SIG-M5 (cell line): ENCODE measurements at regions not wholly inside any gene's neighbourhood (a gene's known extent, or its start where the extent isn't known, plus 50 kb on each side); places are given as distances from the start of the nearest gene placed in this dataset.

Experiments used
- DNase-seq: peaks from one replicate; lab custom pipeline; 2025; lab: John Stamatoyannopoulos, UW

- no peak for DNase-seq
These were observed 187.3 kb upstream of the RMST start for GRCh38 chr12:97275256-97275655.

- DNase-seq = no peak
These were observed 186.6 kb upstream of the RMST start for GRCh38 chr12:97275728-97276590.

- DNase-seq = no peak
These were observed 185.8 kb upstream of the RMST start for GRCh38 chr12:97276661-97277429.

- no peak for DNase-seq
These were observed 179.3 kb upstream of the RMST start for GRCh38 chr12:97283297-97283696.

GRCh38 chr12:97288531-97288930, 174.1 kb upstream of the RMST start:
- DNase-seq = no peak

GRCh38 chr12:97292588-97292987, 170.0 kb upstream of the RMST start:
- no peak for DNase-seq

- no peak for DNase-seq
These were observed 169.1 kb upstream of the RMST start for GRCh38 chr12:97293541-97293940.

GRCh38 chr12:97299847-97300246, 162.8 kb upstream of the RMST start:
- no peak for DNase-seq

GRCh38 chr12:97300431-97300830, 162.2 kb upstream of the RMST start:
- DNase-seq = no peak

- no peak for DNase-seq
These were observed 161.7 kb upstream of the RMST start for GRCh38 chr12:97300891-97301290.

GRCh38 chr12:97301576-97301975, 161.0 kb upstream of the RMST start:
- DNase-seq = no peak

- no peak for DNase-seq
These were observed 157.0 kb upstream of the RMST start for GRCh38 chr12:97305651-97306050.

GRCh38 chr12:97306147-97306546, 156.5 kb upstream of the RMST start:
- DNase-seq = no peak

GRCh38 chr12:97308576-97309198, 153.9 kb upstream of the RMST start:
- peak; percentile 16 for DNase-seq

- DNase-seq = no peak
These were observed 152.7 kb upstream of the RMST start for GRCh38 chr12:97309921-97310320.

GRCh38 chr12:97312570-97313135, 150.0 kb upstream of the RMST start:
- no peak for DNase-seq

GRCh38 chr12:97313471-97314190, 149.0 kb upstream of the RMST start:
- no peak for DNase-seq

GRCh38 chr12:97316321-97316720, 146.3 kb upstream of the RMST start:
- DNase-seq = no peak

GRCh38 chr12:97321621-97322020, 141.0 kb upstream of the RMST start:
- DNase-seq = no peak

GRCh38 chr12:97322388-97322787, 140.2 kb upstream of the RMST start:
- DNase-seq = no peak

GRCh38 chr12:97323154-97323553, 139.4 kb upstream of the RMST start:
- DNase-seq = no peak

GRCh38 chr12:97324471-97324870, 138.1 kb upstream of the RMST start:
- no peak for DNase-seq
